ENCODE measurements at regions not wholly inside any gene's neighbourhood (a gene's known extent, or its start where the extent isn't known, plus 50 kb on each side); places are given as distances from the start of the nearest gene placed in this dataset.

DNA sequence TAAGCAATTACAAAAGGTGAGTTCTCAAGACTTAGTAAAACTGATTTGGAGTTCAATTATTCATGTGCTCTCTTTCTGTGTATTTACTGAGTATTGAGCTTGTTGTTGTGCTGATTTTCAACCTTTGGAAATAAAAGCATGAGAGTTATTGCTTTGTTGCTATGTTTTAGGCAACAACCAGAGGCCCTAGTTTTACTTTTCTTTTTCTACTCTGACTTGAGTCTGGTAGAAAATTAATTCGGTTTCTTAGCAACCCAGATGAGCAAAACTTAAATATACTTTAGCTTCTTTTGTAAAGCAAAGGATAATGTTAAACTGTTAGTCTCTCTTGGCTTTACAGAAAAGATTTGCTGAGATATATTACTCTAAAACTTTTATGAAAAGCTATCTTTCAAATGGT is 66.4 kb upstream of the SCIN start:
- POLR2A ChIA-PET (ENCODE audit: unreplicated experiment), result no interaction called here
- H4K20me1 ChIP-seq (ENCODE audit: insufficient read depth), result no peaks in the 10 kb centered on the region
- no peaks in the 10 kb centered on the region for H3K36me3 ChIP-seq (ENCODE audit: low read depth)
- H3K4me3 ChIP-seq, result no peak overlapping the region
- H2AFZ ChIP-seq, result no peak overlapping the region
- H3K79me2 ChIP-seq (ENCODE audit: low read depth), result no peaks in the 10 kb centered on the region
- no peaks in the 10 kb centered on the region for H3K9me3 ChIP-seq (ENCODE audit: insufficient read depth, low read depth)
- DNase-seq, result no peak
- H3K9me2 ChIP-seq (ENCODE audit: insufficient read depth), result no peaks in the 10 kb centered on the region
- BruUV-seq (replicated peaks), result no TSS peak
- TF ChIP-seq EZH2 (IDR thresholded peaks at IDR 0.05; ENCODE audit: low read depth), result no peak
- TF ChIP-seq, protein P1, sequence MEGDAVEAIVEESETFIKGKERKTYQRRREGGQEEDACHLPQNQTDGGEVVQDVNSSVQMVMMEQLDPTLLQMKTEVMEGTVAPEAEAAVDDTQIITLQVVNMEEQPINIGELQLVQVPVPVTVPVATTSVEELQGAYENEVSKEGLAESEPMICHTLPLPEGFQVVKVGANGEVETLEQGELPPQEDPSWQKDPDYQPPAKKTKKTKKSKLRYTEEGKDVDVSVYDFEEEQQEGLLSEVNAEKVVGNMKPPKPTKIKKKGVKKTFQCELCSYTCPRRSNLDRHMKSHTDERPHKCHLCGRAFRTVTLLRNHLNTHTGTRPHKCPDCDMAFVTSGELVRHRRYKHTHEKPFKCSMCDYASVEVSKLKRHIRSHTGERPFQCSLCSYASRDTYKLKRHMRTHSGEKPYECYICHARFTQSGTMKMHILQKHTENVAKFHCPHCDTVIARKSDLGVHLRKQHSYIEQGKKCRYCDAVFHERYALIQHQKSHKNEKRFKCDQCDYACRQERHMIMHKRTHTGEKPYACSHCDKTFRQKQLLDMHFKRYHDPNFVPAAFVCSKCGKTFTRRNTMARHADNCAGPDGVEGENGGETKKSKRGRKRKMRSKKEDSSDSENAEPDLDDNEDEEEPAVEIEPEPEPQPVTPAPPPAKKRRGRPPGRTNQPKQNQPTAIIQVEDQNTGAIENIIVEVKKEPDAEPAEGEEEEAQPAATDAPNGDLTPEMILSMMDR (conservative IDR thresholded peaks at IDR 0.05), result no peak
- no peak overlapping the region for H3K4me2 ChIP-seq
- CTCF ChIA-PET, result no interaction called here
- no peaks in the 10 kb centered on the region for H3K27me3 ChIP-seq (ENCODE audit: insufficient read depth, low read depth)
- intact Hi-C loops (cut with micrococcal nuclease; ENCODE audit: unreplicated experiment), result no loop called here
- H3K27ac ChIP-seq, result no peak overlapping the region
- H3K4me1 ChIP-seq (replicated peaks; ENCODE audit: insufficient read depth), result no peaks in the 10 kb centered on the region
- H3F3A ChIP-seq (ENCODE audit: insufficient read depth, low read depth), result no peaks in the 10 kb centered on the region

DNA sequence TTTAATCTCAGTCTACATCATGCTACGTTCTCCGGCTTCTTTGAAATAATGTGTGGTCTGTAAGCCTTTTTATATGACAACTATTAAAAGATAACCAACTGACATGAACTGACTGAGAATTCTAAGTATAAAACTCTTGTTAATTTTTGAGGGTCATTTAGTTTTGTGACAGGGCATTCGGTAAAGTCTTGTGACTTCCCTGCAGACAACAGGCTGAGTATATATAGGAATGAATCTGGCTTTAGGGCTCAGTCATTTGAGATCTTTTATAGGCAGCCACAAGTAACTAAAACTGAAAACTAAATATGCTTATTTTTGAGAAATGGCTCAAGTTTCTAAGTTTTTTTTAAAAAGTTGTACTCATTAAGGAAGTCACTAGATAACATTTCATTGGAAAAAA is 62.5 kb upstream of the SCIN start:
- Histone ChIP-seq H3K9me2 (ENCODE audit: insufficient read depth) (no peaks in the 10 kb centered on the region), H3F3A (ENCODE audit: insufficient read depth, low read depth) (no peaks in the 10 kb centered on the region), H3K9me3 (ENCODE audit: insufficient read depth, low read depth) (no peaks in the 10 kb centered on the region), H4K20me1 (ENCODE audit: insufficient read depth) (no peaks in the 10 kb centered on the region), H3K4me2 (no peak overlapping the region), H3K27me3 (ENCODE audit: insufficient read depth, low read depth) (no peaks in the 10 kb centered on the region), H3K4me1 (replicated peaks; ENCODE audit: insufficient read depth) (no peaks in the 10 kb centered on the region), H2AFZ (no peak overlapping the region), H3K79me2 (ENCODE audit: low read depth) (no peaks in the 10 kb centered on the region), H3K36me3 (ENCODE audit: low read depth) (no peaks in the 10 kb centered on the region), H3K27ac (no peak overlapping the region), H3K4me3 (no peak overlapping the region)
- POLR2A ChIA-PET (ENCODE audit: unreplicated experiment), result no interaction called here
- no TSS peak for BruUV-seq (replicated peaks)
- DNase-seq, result no peak
- intact Hi-C loops (cut with micrococcal nuclease; ENCODE audit: unreplicated experiment), result no loop called here
- CTCF ChIA-PET, result interaction anchor here (0.6 kb wide), 1 partner anchor 155 kb away, joined by 3 read pairs; no protein-coding TSS in a partner anchor
- TF ChIP-seq, protein P1 (conservative IDR thresholded peaks at IDR 0.05), result no peak
- TF ChIP-seq EZH2 (IDR thresholded peaks at IDR 0.05; ENCODE audit: low read depth), result no peak

DNA sequence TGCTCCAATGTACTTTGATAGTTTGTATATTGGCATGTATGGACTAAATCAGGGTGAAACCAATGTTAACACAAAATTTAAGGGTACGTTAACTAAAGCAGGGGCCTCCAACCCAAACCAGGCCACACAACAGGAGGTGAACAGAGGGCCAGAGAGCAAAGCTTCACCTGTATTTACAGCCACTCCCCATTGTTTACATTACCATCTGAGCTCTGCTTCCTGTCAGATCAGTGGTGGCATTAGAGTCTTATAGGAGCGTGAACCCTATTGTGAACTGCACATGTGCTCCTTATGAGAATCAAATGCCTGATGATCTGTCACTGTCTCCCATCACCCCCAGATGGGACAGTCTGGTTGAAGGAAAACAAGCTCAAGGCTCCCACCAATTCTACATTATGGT is 62.0 kb upstream of the SCIN start:
- Histone ChIP-seq H3K9me2 (ENCODE audit: insufficient read depth) (no peaks in the 10 kb centered on the region), H3K27me3 (ENCODE audit: insufficient read depth, low read depth) (no peaks in the 10 kb centered on the region), H4K20me1 (ENCODE audit: insufficient read depth) (no peaks in the 10 kb centered on the region), H3K9me3 (ENCODE audit: insufficient read depth, low read depth) (no peaks in the 10 kb centered on the region), H3K4me1 (replicated peaks; ENCODE audit: insufficient read depth) (no peaks in the 10 kb centered on the region), H3K79me2 (ENCODE audit: low read depth) (no peaks in the 10 kb centered on the region), H3K36me3 (ENCODE audit: low read depth) (no peaks in the 10 kb centered on the region), H3K4me2 (no peak overlapping the region), H3F3A (ENCODE audit: insufficient read depth, low read depth) (no peaks in the 10 kb centered on the region), H2AFZ (no peak overlapping the region), H3K4me3 (no peak overlapping the region), H3K27ac (no peak overlapping the region)
- DNase-seq, result no peak
- no TSS peak for BruUV-seq (replicated peaks)
- CTCF ChIA-PET, result no interaction called here
- TF ChIP-seq, protein P1 (conservative IDR thresholded peaks at IDR 0.05), result no peak
- no peak for TF ChIP-seq EZH2 (IDR thresholded peaks at IDR 0.05; ENCODE audit: low read depth)
- POLR2A ChIA-PET (ENCODE audit: unreplicated experiment), result no interaction called here
- intact Hi-C loops (cut with micrococcal nuclease; ENCODE audit: unreplicated experiment), result no loop called here

All from PC-9 (cell line).